Omental fat pad (tissue), 3 donors: ENCODE measurements at regions not wholly inside any gene's neighbourhood (a gene's known extent, or its start where the extent isn't known, plus 50 kb on each side); places are given as distances from the start of the nearest gene placed in this dataset. TPM values are rescaled to one million over a fixed set of nuclear protein-coding genes. Genes with fewer than 3 reads are reported as not detected.

Experiments
- ATAC-seq: fragments of 150-250 bp; one replicate; pipeline ENCODE4 v1.9.1; 2016; ENCODE audit warnings: mild to moderate bottlenecking, moderate library complexity; ENCODE audit not compliant: low FRiP score
- DNase-seq: peaks from one replicate; pipeline ENCODE4 v3.0.0-alpha.2; 2019; ENCODE audit warnings: low spot score
- CTCF ChIP-seq, 3 donors: fragments of 450-650 bp; IDR thresholded peaks; one replicate each; pipeline ENCODE4 v1.5.1; 2016 to 2017; ENCODE audit warnings: antibody characterized with exemption in 3 of 3, mild to moderate bottlenecking in 3 of 3, moderate library complexity in 2 of 3
- small RNA-seq: library from RNA; depleted of rRNA; stranded (forward); fragments of <200 nt; gene quantifications from one replicate; pipeline ENCODE3, GENCODE V24; 2016

GRCh38 chr5:8981496-8981895, 564.4 kb downstream of the SEMA5A start:
- no peak for TF ChIP-seq CTCF (IDR thresholded peaks at IDR 0.05)
- no peak for ATAC-seq
- no peak for DNase-seq

- DNase-seq (no peak), ATAC-seq (no peak)
- no peak for TF ChIP-seq CTCF (IDR thresholded peaks at IDR 0.05)
These were observed 561.5 kb downstream of the SEMA5A start for GRCh38 chr5:8984386-8984785.

Small RNAs in the stretch of these regions (small RNA-seq; reads per million reads assigned to genes)
- gene AC091895.1, result not detected
- not detected for gene AC091912.1
- gene AC091912.2, result not detected
- not detected for gene AC091932.2
- not detected for gene AC091932.4
- not detected for gene AC091953.1
- not detected for gene AC091953.2
- not detected for gene AC091953.3
- gene AC091953.5, result not detected
- gene AC091965.3, result not detected
- gene RNU1-76P, result not detected
